Smooth muscle cell (in vitro differentiated cells): ENCODE measurements at regions not wholly inside any gene's neighbourhood (a gene's known extent, or its start where the extent isn't known, plus 50 kb on each side); places are given as distances from the start of the nearest gene placed in this dataset.

Experiments
- DNase-seq: peaks from one replicate; lab custom pipeline; 2025; ENCODE audit not compliant: unreplicated experiment; lab: John Stamatoyannopoulos, UW
- H2AFZ ChIP-seq: fragments of 200-600 bp; sonication (generic); 2 replicates; pipeline ENCODE4 v1.6.0; 2016; ENCODE audit warnings: antibody characterized with exemption, low read depth, mild to moderate bottlenecking
- H3F3A ChIP-seq: fragments of 200-600 bp; sonication (generic); 2 replicates; pipeline ENCODE4 v1.6.0; 2017; ENCODE audit warnings: antibody characterized with exemption, low read depth
- H3K27ac ChIP-seq: fragments of 200-600 bp; sonication (generic); 2 replicates; pipeline ENCODE4 v1.5.1; 2016; ENCODE audit warnings: low read depth, mild to moderate bottlenecking
- H3K27me3 ChIP-seq: fragments of 200-600 bp; sonication (generic); 2 replicates; pipeline ENCODE4 v1.6.1; 2016; ENCODE audit warnings: low read depth, mild to moderate bottlenecking
- H3K36me3 ChIP-seq: fragments of 200-600 bp; sonication (generic); 2 replicates; pipeline ENCODE4 v1.5.1; 2016; ENCODE audit warnings: low read depth
- H3K4me1 ChIP-seq: fragments of 200-600 bp; sonication (generic); 2 replicates; pipeline ENCODE4 v1.5.1; 2016; ENCODE audit warnings: low read depth
- H3K4me2 ChIP-seq: fragments of 200-600 bp; sonication (generic); 2 replicates; pipeline ENCODE4 v1.6.0; 2016; ENCODE audit warnings: mild to moderate bottlenecking
- H3K4me3 ChIP-seq: fragments of 200-600 bp; sonication (generic); 2 replicates; pipeline ENCODE4 v1.5.1; 2016; ENCODE audit warnings: mild to moderate bottlenecking
- H3K79me2 ChIP-seq: fragments of 200-600 bp; sonication (generic); 2 replicates; pipeline ENCODE4 v1.6.0; 2016; ENCODE audit warnings: low read depth, mild to moderate bottlenecking
- H3K9ac ChIP-seq: fragments of 200-600 bp; sonication (generic); 2 replicates; pipeline ENCODE4 v1.6.0; 2016; ENCODE audit warnings: low read depth
- H3K9me3 ChIP-seq: fragments of 200-600 bp; sonication (generic); replicated peaks from 2 replicates; pipeline ENCODE4 v1.5.1; 2016; ENCODE audit warnings: low read depth
- H4K20me1 ChIP-seq: fragments of 200-600 bp; sonication (generic); 2 replicates; pipeline ENCODE4 v1.6.0; 2016; ENCODE audit warnings: low read depth
- CTCF ChIP-seq: fragments of 200-600 bp; sonication (generic); IDR thresholded peaks from 2 replicates; pipeline ENCODE4 v1.5.1; 2017; ENCODE audit warnings: borderline replicate concordance, mild to moderate bottlenecking, antibody characterized with exemption; ENCODE audit not compliant: insufficient read depth, poor library complexity, severe bottlenecking
- WGBS: methylation state at CpG from one replicate; pipeline ENCODE4 v1.1.7; 2016; ENCODE audit warnings: low lambda C conversion rate; 5-methylcytosine and 5-hydroxymethylcytosine counted together

GRCh38 chr2:156748221-156748620, 312.0 kb downstream of the GPD2 start:
- TF ChIP-seq CTCF, result no peak
- H3K27ac ChIP-seq, result no peak overlapping the region
- 82% methylated on average over 5 of the region's 5 CpGs for WGBS
- H3K79me2 ChIP-seq, result no peaks in the 10 kb centered on the region
- no peak overlapping the region for H3K9ac ChIP-seq
- H2AFZ ChIP-seq, result no peak overlapping the region
- no peaks in the 10 kb centered on the region for H4K20me1 ChIP-seq
- H3K27me3 ChIP-seq, result no peaks in the 10 kb centered on the region
- no peaks in the 10 kb centered on the region for H3K9me3 ChIP-seq
- DNase-seq, result no peak
- H3K4me1 ChIP-seq, result no peaks in the 10 kb centered on the region
- H3F3A ChIP-seq, result no peaks in the 10 kb centered on the region
- H3K36me3 ChIP-seq, result no peaks in the 10 kb centered on the region
- no peak overlapping the region for H3K4me3 ChIP-seq
- no peak overlapping the region for H3K4me2 ChIP-seq

- Histone ChIP-seq H4K20me1 (no peaks in the 10 kb centered on the region), H3K9me3 (no peaks in the 10 kb centered on the region), H3K27ac (no peak overlapping the region), H2AFZ (no peak overlapping the region), H3K4me1 (no peaks in the 10 kb centered on the region), H3K79me2 (no peaks in the 10 kb centered on the region), H3K27me3 (no peaks in the 10 kb centered on the region), H3K36me3 (no peaks in the 10 kb centered on the region), H3K9ac (no peak overlapping the region), H3F3A (no peaks in the 10 kb centered on the region), H3K4me2 (no peak overlapping the region), H3K4me3 (no peak overlapping the region)
- no peak for DNase-seq
- no peak for TF ChIP-seq CTCF
- WGBS, result 93% methylated on average over 2 of the region's 2 CpGs
Observed at GRCh38 chr2:156752042-156752441, 315.9 kb downstream of the GPD2 start.

GRCh38 chr2:156753766-156754165, 317.6 kb downstream of the GPD2 start:
- Histone ChIP-seq H3K79me2 (no peaks in the 10 kb centered on the region), H3F3A (no peaks in the 10 kb centered on the region), H3K27me3 (no peaks in the 10 kb centered on the region), H3K27ac (no peak overlapping the region), H3K4me2 (no peak overlapping the region), H2AFZ (no peak overlapping the region), H3K4me3 (no peak overlapping the region), H3K9ac (no peak overlapping the region), H3K36me3 (no peaks in the 10 kb centered on the region), H4K20me1 (no peaks in the 10 kb centered on the region), H3K4me1 (no peaks in the 10 kb centered on the region), H3K9me3 (no peaks in the 10 kb centered on the region)
- no peak for TF ChIP-seq CTCF
- DNase-seq, result no peak
- WGBS, result 40% methylated on average over 1 of the region's 1 CpG

DNA sequence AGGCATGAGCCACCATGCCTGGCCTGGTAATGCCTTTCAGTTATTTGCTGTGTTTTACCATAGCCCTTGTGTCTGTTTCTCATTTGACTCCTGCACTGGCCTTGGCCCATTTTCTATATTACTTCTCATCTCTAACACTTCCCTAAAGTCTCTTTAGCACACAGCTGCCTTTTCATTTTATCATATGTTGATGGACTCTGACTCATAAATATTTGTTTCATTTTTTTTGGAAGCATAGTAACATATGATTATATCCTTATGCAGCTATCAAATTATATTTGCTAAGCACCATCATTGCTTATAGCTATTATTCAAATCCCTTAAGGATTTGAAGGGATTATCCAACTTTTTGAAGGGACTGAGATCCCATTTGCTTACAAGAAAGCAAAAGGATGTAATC, 320.3 kb downstream of the GPD2 start:
- H2AFZ ChIP-seq, result no peak overlapping the region
- H3K27me3 ChIP-seq, result no peaks in the 10 kb centered on the region
- no peak for TF ChIP-seq CTCF
- no peaks in the 10 kb centered on the region for H3F3A ChIP-seq
- no peak overlapping the region for H3K27ac ChIP-seq
- H3K9ac ChIP-seq, result no peak overlapping the region
- no peaks in the 10 kb centered on the region for H3K36me3 ChIP-seq
- DNase-seq, result no peak
- H3K9me3 ChIP-seq, result no peaks in the 10 kb centered on the region
- no peaks in the 10 kb centered on the region for H4K20me1 ChIP-seq
- no peak overlapping the region for H3K4me2 ChIP-seq
- H3K4me3 ChIP-seq, result no peak overlapping the region
- no peaks in the 10 kb centered on the region for H3K79me2 ChIP-seq
- no peaks in the 10 kb centered on the region for H3K4me1 ChIP-seq
